GM12878 (cell line): ENCODE measurements at regions not wholly inside any gene's neighbourhood (a gene's known extent, or its start where the extent isn't known, plus 50 kb on each side); places are given as distances from the start of the nearest gene placed in this dataset.
"Not testable (repeated sequence)": the region's sequence is repeated elsewhere in the genome, so short reads cannot be mapped to it uniquely, and the experiment has no call there.

Source experiments
- ATAC-seq: fragments of 200-7000 bp; cut with Tn5 transposase; 3 replicates; pipeline ENCODE4 v1.9.1; 2020; ENCODE audit warnings: mild to moderate bottlenecking, moderate library complexity
- BruUV-seq: library from RNA; stranded (reverse); fragments of 400-500 nt; replicated peaks from 2 replicates; lab custom pipeline; 2021; lab: Mats Ljungman, UMichigan
- CTCF ChIA-PET: fragments of 300-600 bp; sonication (Branson Sonifier 250); formaldehyde crosslinking; extraction: SDS; loops from one replicate; lab custom pipeline; 2021; ENCODE audit warnings: inconsistent platforms; lab: Yijun Ruan, JAX
- POLR2A ChIA-PET: fragments of 350-600 bp; formaldehyde crosslinking; extraction: SDS; loops from one replicate; lab custom pipeline; 2021; ENCODE audit warnings: inconsistent platforms; lab: Charles Lee
- RAD21 ChIA-PET: fragments of 300-600 bp; sonication (Branson Sonifier 250); formaldehyde crosslinking; loops from one replicate; lab custom pipeline; 2023; ENCODE audit warnings: antibody characterized with exemption; ENCODE audit not compliant: unreplicated experiment; lab: Charles Lee
- SMC1A ChIA-PET: fragments of 300-600 bp; sonication (Branson Sonifier 250); formaldehyde crosslinking; loops from one replicate; lab custom pipeline; 2023; ENCODE audit not compliant: unreplicated experiment, uncharacterized antibody; lab: Charles Lee
- DNase-seq: peaks from one replicate; pipeline ENCODE4 v3.0.0-alpha.2; 2011; ENCODE audit warnings: low read depth, low spot score
- FAIRE-seq: peaks from 3 replicates; lab custom pipeline; 2011; peaks lifted over from hg19 to GRCh38; lab: Jason Lieb, UNC
- H2AFZ ChIP-seq: 2 replicates; pipeline ENCODE4 v1.6.0; 2011; ENCODE audit warnings: low read depth, low read length, control low read depth; ENCODE audit not compliant: control insufficient read depth
- H3K27ac ChIP-seq: 2 replicates; pipeline ENCODE4 v1.5.1; 2011; ENCODE audit warnings: control low read depth; ENCODE audit not compliant: control insufficient read depth, insufficient read depth
- H3K27me3 ChIP-seq, 2 experiments: replicated peaks in 1 of 2; 2 replicates each; pipeline versions ENCODE4 v1.6.0 to v1.6.1; 2011; ENCODE audit warnings: low read length in 1 of 2; ENCODE audit not compliant: control insufficient read depth in 2 of 2, insufficient read depth in 2 of 2
- H3K36me3 ChIP-seq, 2 experiments: 2 replicates each; pipeline ENCODE4 v1.5.1; 2011; ENCODE audit warnings: low read length in 1 of 2; ENCODE audit not compliant: control insufficient read depth in 2 of 2, insufficient read depth in 2 of 2
- H3K4me1 ChIP-seq: 2 replicates; pipeline ENCODE4 v1.6.1; 2011; ENCODE audit warnings: mild to moderate bottlenecking, low read length, moderate library complexity, mixed read lengths; ENCODE audit not compliant: control insufficient read depth, insufficient read depth
- H3K4me2 ChIP-seq: 2 replicates; pipeline ENCODE4 v1.6.0; 2011; ENCODE audit warnings: control low read depth; ENCODE audit not compliant: control insufficient read depth, insufficient read depth
- H3K4me3 ChIP-seq: fragments of 200-600 bp; sonication (generic); 2 replicates; pipeline ENCODE4 v1.5.1; 2016
- H3K79me2 ChIP-seq: 2 replicates; pipeline ENCODE4 v1.6.0; 2011; ENCODE audit warnings: low read length; ENCODE audit not compliant: control insufficient read depth, insufficient read depth
- H3K9ac ChIP-seq: 2 replicates; pipeline ENCODE4 v1.8.0; 2011; ENCODE audit warnings: low read length, control low read depth, mixed read lengths; ENCODE audit not compliant: control insufficient read depth, insufficient read depth
- H3K9me3 ChIP-seq: replicated peaks from 3 replicates; pipeline ENCODE4 v1.5.1; 2011; ENCODE audit warnings: mild to moderate bottlenecking, low read length; ENCODE audit not compliant: control insufficient read depth, insufficient read depth
- H4K20me1 ChIP-seq: 2 replicates; pipeline ENCODE4 v1.6.0; 2011; ENCODE audit not compliant: control insufficient read depth, insufficient read depth
- NFYB ChIP-seq: IDR thresholded peaks from 2 replicates; pipeline ENCODE4 v1.6.1; 2011; ENCODE audit warnings: low read depth, mild to moderate bottlenecking, low read length, improper control_type of control experiment, moderate library complexity; ENCODE audit not compliant: insufficient read depth
- ZNF24 ChIP-seq: fragments of 450-650 bp; IDR thresholded peaks from 2 replicates; pipeline ENCODE4 v1.6.1; 2017; ENCODE audit warnings: antibody characterized with exemption, mild to moderate bottlenecking
- WGBS: methylation state at CpG from one replicate; pipeline ENCODE4 v1.1.6; 2016; ENCODE audit warnings: low lambda C conversion rate; ENCODE audit not compliant: insufficient replicate concordance, insufficient coverage; ENCODE audit errors: missing lambda C conversion rate; 5-methylcytosine and 5-hydroxymethylcytosine counted together
- in situ Hi-C: fragments of 300-500 bp; cut with MboI; formaldehyde crosslinking; loops from 9 replicates; pipeline ENCODE4 v1.14.3; 2018; ENCODE audit warnings: mixed read lengths
- intact Hi-C: fragments of 100-400 bp; cut with micrococcal nuclease; formaldehyde crosslinking; loops from one replicate; pipeline ENCODE4 v1.14.2; 2022; ENCODE audit not compliant: unreplicated experiment
- TF ChIP-seq, protein P1 (sequence below): fragments of 150-350 bp; IDR thresholded peaks from 2 replicates; pipeline ENCODE4 v1.6.1; 2016; ENCODE audit warnings: low read depth, low read length

DNA sequence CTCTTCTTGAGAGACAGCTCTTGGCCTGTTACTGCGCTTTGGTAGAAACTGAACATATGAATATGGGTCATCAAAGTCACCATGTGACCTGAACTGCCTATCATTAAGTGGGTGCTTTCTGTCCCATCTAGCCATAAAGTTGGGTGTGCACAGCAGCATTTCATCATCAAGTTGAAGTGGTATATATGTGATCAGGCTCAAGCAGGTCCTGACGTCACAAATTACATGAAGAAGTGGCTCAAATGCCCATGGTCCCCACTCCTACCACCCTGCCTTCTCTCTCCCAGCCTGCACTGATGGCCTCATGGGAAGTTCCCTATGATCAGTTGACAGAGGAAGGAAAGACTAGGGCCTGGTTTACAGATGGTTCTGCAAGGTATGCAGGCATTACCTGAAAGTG, 308.8 kb upstream of the MGAT4C start (continued):
- TF ChIP-seq NFYB (no peak), ZNF24 (no peak)
- TF ChIP-seq, protein P1, sequence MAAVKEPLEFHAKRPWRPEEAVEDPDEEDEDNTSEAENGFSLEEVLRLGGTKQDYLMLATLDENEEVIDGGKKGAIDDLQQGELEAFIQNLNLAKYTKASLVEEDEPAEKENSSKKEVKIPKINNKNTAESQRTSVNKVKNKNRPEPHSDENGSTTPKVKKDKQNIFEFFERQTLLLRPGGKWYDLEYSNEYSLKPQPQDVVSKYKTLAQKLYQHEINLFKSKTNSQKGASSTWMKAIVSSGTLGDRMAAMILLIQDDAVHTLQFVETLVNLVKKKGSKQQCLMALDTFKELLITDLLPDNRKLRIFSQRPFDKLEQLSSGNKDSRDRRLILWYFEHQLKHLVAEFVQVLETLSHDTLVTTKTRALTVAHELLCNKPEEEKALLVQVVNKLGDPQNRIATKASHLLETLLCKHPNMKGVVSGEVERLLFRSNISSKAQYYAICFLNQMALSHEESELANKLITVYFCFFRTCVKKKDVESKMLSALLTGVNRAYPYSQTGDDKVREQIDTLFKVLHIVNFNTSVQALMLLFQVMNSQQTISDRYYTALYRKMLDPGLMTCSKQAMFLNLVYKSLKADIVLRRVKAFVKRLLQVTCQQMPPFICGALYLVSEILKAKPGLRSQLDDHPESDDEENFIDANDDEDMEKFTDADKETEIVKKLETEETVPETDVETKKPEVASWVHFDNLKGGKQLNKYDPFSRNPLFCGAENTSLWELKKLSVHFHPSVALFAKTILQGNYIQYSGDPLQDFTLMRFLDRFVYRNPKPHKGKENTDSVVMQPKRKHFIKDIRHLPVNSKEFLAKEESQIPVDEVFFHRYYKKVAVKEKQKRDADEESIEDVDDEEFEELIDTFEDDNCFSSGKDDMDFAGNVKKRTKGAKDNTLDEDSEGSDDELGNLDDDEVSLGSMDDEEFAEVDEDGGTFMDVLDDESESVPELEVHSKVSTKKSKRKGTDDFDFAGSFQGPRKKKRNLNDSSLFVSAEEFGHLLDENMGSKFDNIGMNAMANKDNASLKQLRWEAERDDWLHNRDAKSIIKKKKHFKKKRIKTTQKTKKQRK = no peak
- TF ChIP-seq, all 136 proteins: peak for 0

DNA sequence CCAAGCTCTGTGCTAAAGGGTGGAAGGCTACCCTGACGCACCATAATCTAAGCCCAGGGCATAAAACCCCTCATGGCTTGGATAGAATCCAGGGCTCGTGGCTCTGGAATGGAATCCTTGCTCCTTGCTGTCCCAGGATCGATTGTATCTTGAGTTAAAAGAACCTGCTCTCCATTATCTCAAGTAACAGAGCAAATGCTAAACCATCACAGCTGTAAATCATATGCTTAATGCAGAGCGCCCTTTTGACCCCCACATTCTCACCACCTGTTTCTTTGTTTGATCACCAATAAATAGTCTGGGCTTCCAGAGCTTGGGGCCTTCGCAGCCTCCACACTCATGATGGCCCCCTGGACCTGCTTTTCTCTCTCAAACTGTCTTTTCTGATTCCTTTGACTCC, 299.3 kb upstream of the MGAT4C start:
- not testable (repeated sequence) for FAIRE-seq

More for the DNA sequence above, 299.3 kb upstream of the MGAT4C start:
- H3K4me1 ChIP-seq, BruUV-seq, SMC1A ChIA-PET, H3K4me2 ChIP-seq, in situ Hi-C loops, H3K9ac ChIP-seq, DNase-seq, ATAC-seq, H3K36me3 ChIP-seq, H3K27ac ChIP-seq, H3K4me3 ChIP-seq, H4K20me1 ChIP-seq, RAD21 ChIA-PET, H3K27me3 ChIP-seq, intact Hi-C loops, H3K79me2 ChIP-seq, POLR2A ChIA-PET, CTCF ChIA-PET, H2AFZ ChIP-seq, H3K9me3 ChIP-seq: not testable (repeated sequence)
- 2% methylated on average over 5 of the region's 5 CpGs for whole genome bisulfite sequencing
